ENCODE measurements at regions not wholly inside any gene's neighbourhood (a gene's known extent, or its start where the extent isn't known, plus 50 kb on each side); places are given as distances from the start of the nearest gene placed in this dataset.

DNA sequence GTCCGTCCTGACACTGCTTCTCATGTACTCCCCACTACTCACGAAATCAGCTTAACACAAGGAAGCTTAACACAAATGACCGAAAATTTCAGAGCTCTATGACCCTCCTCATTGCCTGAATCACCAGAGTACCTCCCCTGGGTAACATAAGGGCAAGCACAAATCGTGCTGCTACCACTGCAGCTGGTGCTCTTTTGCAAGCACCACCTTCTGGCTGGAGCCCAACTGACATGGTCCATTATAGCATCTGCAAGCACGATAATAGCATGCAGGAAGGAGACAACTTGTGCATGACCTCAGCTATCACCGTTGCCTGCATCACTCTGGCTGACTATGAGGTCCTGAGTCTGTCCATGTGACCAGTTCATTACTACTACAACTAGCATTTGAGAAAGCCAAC lies 308.0 kb downstream of the TEX13C start:
- peaks cover 11% of the 10 kb centered on the region; the same call in 1 of the 2 replicates for H3K9me3 ChIP-seq (ENCODE audit: low read length)
- in situ Hi-C loops (cut with HindIII; ENCODE audit: extremely low pct_ligation_motif_present, low pct_unique_long_range_greater_than_20kb): no loop called here
- no peak overlapping the region for H3K27ac ChIP-seq (ENCODE audit: extremely low read length, insufficient read depth, low read length)
- ATAC-seq (no peak), DNase-seq (ENCODE audit: low spot score) (no peak), FAIRE-seq (no peak)
- no TSS peak for BruUV-seq (replicated peaks)
- no peak overlapping the region for H3K9ac ChIP-seq (ENCODE audit: insufficient read depth, low read depth, low read length)
- H3K4me2 ChIP-seq (ENCODE audit: low read depth, low read length): no peak overlapping the region
- intact Hi-C loops (cut with micrococcal nuclease; ENCODE audit: unreplicated experiment): no loop called here
- H3K36me3 ChIP-seq (replicated peaks in 1 of 2; ENCODE audit: control insufficient read depth in 1 of 2, insufficient read depth in 2 of 2, low read length in 2 of 2): no peaks in the 10 kb centered on the region
- H3K4me3 ChIP-seq (replicated peaks in 1 of 3; ENCODE audit: insufficient read depth in 1 of 3, low read depth in 2 of 3, low read length in 3 of 3): no peak overlapping the region
- H3K27me3 ChIP-seq (ENCODE audit: control insufficient read depth in 1 of 2, insufficient read depth in 2 of 2, low read length in 2 of 2): no peaks in the 10 kb centered on the region
- 0% methylated on average over 2 of the region's 6 CpGs for WGBS (ENCODE audit: low lambda C conversion rate)
- H4K20me1 ChIP-seq (ENCODE audit: insufficient read depth, low read length): no peaks in the 10 kb centered on the region
- no peak for TF ChIP-seq SRSF1 (optimal IDR thresholded peaks at IDR 0.05; ENCODE audit: low read depth, low read length)
- TF ChIP-seq KLF12 (CRISPR knock-in tag; IDR thresholded peaks at IDR 0.05; ENCODE audit: borderline replicate concordance): no peak
- TF ChIP-seq JUNB (CRISPR knock-in tag; IDR thresholded peaks at IDR 0.05; ENCODE audit: borderline replicate concordance): no peak
- TF ChIP-seq, protein P1, sequence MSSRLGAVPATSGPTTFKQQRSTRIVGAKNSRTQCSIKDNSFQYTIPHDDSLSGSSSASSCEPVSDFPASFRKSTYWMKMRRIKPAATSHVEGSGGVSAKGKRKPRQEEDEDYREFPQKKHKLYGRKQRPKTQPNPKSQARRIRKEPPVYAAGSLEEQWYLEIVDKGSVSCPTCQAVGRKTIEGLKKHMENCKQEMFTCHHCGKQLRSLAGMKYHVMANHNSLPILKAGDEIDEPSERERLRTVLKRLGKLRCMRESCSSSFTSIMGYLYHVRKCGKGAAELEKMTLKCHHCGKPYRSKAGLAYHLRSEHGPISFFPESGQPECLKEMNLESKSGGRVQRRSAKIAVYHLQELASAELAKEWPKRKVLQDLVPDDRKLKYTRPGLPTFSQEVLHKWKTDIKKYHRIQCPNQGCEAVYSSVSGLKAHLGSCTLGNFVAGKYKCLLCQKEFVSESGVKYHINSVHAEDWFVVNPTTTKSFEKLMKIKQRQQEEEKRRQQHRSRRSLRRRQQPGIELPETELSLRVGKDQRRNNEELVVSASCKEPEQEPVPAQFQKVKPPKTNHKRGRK (CRISPR knock-in tag; IDR thresholded peaks at IDR 0.05): no peak
- no peak for TF ChIP-seq SAP130 (CRISPR knock-in tag; IDR thresholded peaks at IDR 0.05; ENCODE audit: low read depth)
- no peak for TF ChIP-seq SSRP1 (CRISPR knock-in tag; IDR thresholded peaks at IDR 0.05)
- TF ChIP-seq RARG (CRISPR knock-in tag; IDR thresholded peaks at IDR 0.05; ENCODE audit: low read depth): no peak
- TF ChIP-seq ETV5 (CRISPR knock-in tag; IDR thresholded peaks at IDR 0.05; ENCODE audit: borderline replicate concordance): no peak
- no peak for TF ChIP-seq ZNF138 (CRISPR knock-in tag; IDR thresholded peaks at IDR 0.05; ENCODE audit: low read depth)
- TF ChIP-seq ZNF567 (CRISPR knock-in tag; IDR thresholded peaks at IDR 0.05; ENCODE audit: borderline replicate concordance): no peak
- no peak for TF ChIP-seq ZNF761 (CRISPR knock-in tag; conservative IDR thresholded peaks at IDR 0.05)
- H3K4me1 ChIP-seq (ENCODE audit: insufficient read depth, low read length): no peaks in the 10 kb centered on the region
- no peaks in the 10 kb centered on the region for H3K79me2 ChIP-seq (ENCODE audit: insufficient read depth, low read length)
- CTCF ChIA-PET (ENCODE audit: low intra/inter-chr PET ratio, low total read pairs): no interaction called here
- POLR2A ChIA-PET: no interaction called here
- no peak overlapping the region for H2AFZ ChIP-seq (ENCODE audit: low read length)
